ENCODE measurements at regions not wholly inside any gene's neighbourhood (a gene's known extent, or its start where the extent isn't known, plus 50 kb on each side); places are given as distances from the start of the nearest gene placed in this dataset.

DNA sequence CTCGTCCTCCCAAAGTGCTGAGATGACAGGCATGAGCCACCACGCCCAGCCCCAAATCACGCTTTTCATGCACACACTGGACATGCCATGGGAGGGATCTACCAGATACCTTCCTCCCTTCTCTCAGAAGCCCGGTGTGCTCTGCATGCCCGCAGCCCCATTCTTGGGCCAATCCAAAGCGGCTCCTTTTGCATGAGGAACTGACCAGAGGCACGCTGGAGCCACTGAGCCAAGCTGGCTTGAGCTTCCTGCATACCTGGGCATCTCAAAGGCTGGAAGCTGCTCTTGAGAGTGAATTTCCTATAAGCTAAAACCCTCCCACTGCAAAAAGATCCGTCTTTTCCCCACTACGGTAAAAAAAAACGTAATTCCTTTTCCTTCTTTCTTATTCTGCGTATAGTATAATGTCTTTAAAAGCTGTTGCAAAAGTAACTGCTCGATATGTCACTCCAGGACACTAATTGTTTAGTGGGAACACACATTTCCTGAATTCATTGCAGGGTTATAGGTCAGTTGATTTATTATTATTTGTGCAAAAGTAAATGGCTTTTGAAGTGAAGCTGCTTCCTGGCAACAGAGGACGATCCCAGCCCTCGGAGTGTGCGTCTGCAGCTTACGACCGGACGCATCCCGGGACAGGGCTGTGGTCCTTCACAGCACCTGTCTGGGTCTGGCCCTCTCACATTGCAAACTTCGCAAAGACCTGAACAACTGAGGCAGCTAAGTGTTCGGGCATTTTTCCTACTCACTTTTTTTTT lies 61.8 kb upstream of the ETS2 start:
- DNase-seq: no peak

DNA sequence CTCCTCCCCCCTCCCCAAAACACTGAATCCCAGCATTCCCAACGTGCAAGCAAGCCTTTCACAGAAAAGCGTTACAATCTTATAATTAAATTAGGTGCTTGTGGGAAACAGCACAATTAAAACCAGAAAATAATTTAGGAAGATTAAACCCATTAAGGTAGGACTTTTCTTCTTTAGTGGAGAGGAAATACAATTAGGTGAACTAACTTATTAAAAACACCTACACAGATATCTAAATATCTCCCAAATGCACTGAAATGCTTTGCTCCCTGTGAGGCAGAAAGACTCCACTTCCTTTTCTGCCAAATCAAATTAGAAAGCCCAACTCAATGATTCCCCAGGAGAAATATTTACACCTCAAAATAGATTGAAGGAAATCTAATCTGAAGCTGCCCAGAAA lies 60.9 kb upstream of the ETS2 start:
- DNase-seq: no peak

DNA sequence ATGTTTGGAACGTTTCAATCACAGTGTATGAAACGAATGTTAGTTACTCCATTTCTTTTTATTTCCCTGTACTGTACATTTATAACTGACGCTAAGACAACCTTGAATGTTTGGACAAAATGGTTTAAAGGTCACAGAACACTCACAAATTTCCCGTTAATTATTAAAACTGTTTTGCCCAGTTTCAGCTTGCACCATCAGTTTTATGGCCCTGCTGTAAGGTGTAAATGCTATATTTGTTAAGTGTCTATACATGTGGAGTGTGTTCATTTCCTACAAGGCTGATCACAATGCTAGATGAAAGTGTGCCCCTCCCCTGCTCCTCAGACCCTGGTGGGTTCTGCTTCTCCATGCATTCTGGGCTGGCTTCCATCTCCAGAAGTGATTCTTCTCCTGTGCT lies 57.9 kb upstream of the ETS2 start:
- DNase-seq: no peak

DNA sequence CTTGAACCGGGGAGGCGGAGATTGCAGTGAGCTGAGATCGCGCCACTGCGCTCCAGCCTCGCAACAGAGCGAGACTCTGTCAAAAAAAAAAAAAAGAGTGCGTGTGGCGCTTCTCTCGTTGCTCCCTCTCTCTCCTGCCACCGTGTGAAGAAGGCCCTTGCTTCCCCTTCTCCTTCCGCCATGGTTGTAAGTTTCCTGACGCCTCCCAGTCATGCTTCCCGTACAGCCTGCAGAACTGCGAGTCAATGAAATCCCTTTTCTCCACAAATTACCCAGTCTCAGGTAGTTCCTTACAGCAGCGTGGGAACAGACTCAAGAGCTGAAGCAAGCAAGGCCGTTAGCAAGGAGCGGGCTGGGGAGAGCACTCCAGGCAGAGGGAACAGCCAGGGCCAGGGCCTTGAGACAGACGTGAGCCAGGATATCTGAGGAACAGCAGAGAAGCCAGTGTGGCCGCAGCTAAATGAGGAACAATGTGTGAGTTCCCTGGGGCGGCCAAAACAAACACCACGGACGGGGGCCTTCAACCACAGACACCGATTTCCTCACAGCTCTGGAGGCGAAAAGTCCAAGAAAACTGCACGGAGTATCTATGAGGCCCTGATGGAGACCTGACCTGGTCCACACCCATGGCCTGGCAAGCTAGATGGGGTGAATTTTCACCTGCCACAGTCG lies 54.2 kb upstream of the ETS2 start:
- no peak for DNase-seq

DNA sequence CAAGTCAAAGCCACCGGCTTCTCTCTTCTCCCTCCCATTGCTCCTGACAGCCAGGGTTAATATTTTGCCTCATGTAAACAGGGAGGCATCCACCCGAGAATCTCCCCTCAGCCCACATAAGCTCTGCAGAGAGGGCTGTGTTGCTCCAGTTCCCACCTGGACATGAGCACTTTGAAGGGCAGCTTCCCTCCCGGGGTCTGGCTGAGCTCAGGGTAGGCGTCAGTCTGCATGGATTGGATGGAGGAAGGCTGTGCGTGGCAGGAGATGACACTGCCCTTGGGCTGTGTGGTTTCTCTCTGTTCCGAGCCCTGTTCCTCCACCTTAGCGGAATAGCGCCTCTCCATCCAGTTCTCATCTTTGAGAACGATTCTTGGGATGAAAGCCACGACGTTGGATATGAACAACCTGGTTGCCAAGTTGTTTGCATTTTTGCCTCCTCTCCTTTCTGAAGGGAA lies 53.7 kb upstream of the ETS2 start:
- DNase-seq: no peak

DNA sequence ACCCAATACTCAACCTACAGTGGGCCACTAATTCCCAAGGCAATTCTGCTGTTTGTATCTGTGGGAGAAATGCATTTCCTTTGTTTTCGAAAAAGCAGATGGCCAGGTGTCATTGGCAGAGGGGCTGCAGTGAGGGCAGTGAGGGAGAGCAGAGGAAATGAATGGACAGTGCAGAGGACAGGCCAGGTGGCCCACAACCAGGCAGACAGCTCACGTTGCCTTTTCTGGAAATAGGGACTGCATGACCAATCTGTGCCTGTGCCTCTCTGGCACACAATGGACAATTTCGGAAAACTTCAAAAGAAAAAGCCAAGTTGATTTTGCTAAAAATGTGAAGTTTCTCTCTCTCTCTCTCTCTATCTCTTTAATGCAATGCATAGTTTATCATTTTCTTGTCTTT lies 52.6 kb upstream of the ETS2 start:
- no peak for DNase-seq

DNA sequence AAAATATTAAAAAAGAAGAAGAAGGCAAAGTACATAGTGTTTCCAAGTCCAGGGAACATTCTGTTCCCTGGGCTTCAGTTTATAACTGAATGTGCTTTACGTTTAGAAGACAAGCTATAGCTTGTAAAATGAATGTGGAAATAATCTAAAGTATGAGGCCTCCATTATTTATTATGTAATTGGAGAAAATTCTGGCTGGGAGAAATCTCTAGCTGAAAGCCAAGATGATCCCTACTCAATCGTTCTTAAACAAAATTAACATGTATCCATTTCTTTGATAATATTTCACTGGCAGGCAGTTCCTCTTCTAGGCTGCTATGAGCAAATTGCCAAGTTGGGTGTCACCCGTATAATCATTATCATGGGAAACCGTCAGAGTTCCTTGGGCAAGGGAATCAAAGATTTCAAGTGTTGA lies 52.2 kb upstream of the ETS2 start:
- DNase-seq: no peak
